ENCODE measurements at regions not wholly inside any gene's neighbourhood (a gene's known extent, or its start where the extent isn't known, plus 50 kb on each side); places are given as distances from the start of the nearest gene placed in this dataset.
"Not testable (repeated sequence)": the region's sequence is repeated elsewhere in the genome, so short reads cannot be mapped to it uniquely, and the experiment has no call there.

DNA sequence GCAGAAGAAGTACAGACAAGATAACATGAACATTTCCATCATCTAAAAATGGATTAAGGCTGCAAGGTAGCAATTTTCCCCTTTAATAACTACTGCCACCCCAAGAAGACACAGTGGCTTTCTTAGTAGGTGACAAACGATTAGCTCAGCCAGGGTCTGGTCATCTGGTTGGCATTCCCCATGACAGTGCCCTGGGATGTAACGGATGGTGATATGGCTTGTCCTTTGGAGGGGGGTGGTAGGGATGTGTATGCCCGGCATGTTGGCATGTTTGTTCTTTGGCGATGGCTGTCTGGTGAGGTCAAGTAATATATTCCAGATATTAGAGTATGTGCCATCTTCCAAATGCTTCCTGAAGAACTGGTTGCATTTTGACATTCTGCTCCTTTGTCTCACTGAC is 135.6 kb upstream of the ZNF536 start:
- no peak for DNase-seq (ENCODE audit: low spot score)

DNA sequence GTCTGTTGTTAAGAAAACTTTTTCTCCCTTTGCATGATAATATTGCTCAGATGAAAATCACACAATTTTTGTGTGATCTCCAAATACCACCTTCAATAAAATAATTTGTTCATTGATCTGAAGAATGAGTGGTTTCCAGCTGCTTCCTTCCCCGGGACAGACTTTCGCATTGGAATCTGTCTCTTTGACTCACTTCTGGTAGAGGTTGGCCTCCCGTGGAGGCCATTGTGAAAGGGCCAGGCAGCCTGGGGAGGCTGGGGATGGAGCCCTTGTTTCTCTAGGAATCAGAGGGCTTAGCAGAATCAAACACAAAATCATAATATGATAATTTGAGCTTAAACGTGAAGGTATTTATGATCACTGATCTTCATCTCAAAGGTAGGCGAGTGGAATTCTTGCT is 135.0 kb upstream of the ZNF536 start:
- DNase-seq (ENCODE audit: low spot score) = no peak

DNA sequence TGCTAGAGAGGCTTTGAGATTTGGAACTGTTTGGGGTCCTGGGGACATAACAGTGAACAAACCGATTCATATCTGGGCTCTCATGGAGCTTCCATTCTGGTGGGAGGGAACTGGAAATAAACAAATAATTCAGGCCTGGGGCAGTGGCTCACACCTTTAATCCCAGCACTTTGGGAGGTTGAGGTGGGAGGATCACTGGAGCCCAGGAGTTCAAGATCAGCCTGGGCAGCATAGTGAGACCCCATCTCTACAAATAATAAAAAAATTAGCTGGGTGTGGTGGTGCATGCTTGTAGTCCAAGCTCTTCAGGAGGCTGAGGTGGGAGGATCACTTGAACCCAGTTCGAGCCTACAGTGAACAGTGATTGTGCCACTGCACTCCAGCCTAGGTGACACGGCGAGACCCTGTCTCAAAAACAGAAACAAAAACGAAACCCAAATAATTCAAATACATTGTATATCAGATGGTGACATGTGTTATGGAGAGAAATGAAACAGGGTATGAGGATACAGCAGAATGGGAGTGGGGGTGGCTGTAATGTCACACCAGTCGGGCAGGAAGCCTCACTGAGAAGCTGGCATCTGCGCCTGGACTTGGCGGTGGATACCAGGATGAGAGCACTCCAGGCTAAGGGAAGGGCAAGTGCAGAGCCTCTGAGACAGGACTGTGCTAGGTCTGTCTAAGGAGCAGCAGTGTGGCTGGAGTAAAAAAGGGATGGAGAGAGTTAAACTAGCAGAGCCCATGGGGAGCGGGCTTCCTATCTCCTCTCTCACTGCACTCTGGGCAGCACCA is 131.1 kb upstream of the ZNF536 start:
- DNase-seq (ENCODE audit: low spot score) = no peak

DNA sequence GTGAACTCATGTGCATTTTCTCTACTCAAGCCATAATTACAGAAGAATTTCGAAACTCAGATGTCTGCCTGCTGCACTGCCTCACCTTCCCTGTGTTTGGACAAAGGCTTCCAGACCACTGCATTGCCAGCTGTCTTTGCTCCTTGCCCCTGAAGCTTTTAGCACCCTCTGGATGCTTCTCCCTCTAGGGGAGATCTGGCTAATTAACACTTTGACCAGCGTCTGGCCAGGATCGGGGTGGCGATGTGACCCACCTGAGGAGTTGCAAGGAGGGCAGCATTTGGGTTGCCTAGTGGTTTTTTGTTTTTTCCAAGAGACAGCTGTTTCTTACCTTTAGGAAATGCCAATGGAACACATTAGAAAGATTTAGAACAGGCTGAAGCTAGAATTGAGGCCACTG is 127.7 kb upstream of the ZNF536 start:
- DNase-seq (ENCODE audit: low spot score) = no peak

DNA sequence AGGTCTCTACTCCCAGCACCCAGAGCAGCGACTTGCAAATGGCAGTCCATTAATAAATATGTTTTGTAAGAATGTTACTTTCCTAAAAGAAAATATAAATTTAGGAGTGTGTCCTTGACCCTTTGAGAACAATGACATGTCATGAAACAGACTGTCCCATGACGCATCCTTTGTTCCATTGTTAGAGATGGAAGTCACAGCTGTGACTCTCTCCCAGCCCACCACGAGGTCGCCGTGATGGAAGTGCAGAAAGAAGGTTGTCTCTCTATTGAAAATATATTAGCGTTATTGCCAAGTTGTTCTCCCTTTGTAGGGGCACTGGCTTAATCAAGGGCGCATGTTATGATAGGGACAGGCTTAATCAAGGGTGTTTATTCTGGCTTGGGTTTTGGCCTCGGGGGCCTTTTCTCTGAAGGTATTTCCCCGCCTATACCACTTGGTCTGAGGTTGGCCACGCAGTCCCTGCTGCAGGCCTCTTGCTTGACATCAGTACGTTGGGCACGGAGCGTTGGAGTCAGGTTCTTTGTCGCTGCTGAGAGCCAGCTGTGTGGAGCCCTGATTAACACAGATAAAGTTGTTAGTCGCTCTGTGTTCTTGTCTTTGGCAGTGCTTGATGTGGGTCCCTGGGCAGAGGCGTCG is 126.7 kb upstream of the ZNF536 start:
- DNase-seq (ENCODE audit: low spot score) = no peak

DNA sequence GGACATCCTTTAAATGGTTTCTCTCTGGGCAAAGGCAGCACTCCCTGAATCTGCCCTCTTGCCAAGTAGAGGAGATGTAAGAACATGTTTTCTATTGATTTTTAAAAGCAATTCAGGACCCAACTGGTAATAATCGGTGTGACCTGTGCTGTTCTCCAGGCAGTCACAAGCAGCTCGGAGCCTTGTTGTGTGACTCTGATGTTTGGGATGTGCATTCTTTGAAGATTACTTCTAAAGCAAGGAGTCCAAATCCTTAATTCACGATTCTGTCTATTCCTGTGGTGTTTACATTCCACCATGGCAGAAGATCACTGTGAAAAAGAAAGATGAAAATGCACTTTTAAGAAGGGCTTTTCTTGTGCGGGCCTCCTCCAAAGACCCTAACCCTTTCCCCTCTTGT is 122.3 kb upstream of the ZNF536 start:
- no peak for DNase-seq (ENCODE audit: low spot score)

DNA sequence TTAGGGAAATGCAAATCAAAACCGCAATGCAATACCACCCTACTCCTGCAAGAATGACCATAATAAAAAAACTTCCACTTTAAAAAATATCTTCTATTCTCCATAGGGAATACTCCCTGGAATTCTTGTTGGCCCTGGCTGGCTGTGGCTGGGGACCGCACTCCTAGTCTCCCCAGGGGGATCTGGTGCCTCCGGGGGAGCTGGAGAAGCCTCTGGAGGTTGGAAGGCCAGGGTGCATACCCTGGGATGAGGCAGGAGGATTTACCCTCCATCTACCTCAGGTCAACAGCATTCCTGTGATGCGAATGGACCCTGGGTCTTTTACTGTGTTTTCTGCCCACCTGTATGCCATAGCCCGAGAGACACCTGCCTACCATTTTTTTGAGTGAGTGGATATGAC is 120.0 kb upstream of the ZNF536 start:
- DNase-seq (ENCODE audit: low spot score) = no peak

DNA sequence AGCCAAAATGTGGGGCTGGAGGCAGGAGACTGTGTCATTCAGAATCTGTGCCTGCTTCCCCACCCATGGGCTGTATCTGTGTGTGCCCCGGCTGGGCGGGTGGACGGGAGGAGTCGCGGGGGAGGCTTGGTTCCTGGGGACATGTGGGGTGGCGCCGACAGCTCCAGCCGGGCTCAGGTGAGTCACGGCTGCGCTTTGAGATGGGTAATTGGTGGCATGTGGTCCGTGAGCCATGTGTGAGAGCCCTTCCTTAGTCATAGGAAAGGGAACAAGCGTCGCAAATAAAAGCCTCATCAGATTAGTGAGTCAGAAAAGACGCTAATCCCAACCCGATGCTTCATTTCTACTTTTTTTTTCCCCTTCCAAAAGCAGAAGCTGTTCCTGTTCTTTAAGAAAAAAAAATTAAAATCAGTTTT is 118.6 kb upstream of the ZNF536 start:
- no peak for DNase-seq (ENCODE audit: low spot score)

DNA sequence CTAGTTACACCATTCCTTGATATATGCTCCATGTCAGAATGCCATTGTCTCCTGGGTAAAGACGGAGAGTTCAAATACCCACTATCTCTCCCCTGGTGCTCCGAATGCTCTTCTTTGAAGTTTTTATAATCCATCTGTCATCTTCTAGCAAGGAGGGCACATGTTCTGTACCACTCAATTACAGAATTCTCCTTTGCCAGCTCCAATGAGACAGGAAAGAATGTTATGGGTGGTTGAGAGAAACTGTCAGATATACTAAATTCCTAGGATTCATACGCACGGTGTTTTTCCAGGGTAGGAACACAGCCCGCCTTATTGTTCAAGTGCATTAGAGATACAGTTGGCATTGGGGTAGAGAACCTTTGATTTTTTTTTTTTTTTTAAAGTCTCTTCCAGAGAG is 118.0 kb upstream of the ZNF536 start:
- DNase-seq (ENCODE audit: low spot score) = no peak

DNA sequence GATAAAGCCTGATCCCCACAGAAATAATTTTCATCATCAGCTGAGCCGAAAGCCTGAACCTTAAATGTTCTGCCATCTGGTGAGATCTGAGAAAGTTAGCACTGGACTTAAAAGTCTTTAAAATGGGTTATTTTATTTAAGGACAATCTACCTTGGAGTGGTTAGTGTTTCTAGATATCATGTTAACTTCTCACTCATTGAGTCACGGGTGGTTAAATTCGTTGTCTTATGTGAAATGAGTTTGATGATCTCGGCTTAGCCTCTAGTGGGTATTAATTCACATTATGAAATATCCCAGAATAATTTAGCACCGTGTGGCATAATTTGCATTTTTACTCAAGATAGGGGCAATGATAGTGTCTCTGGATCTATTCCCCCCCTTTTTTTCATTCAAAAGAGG is 117.4 kb upstream of the ZNF536 start:
- no peak for DNase-seq (ENCODE audit: low spot score)

DNA sequence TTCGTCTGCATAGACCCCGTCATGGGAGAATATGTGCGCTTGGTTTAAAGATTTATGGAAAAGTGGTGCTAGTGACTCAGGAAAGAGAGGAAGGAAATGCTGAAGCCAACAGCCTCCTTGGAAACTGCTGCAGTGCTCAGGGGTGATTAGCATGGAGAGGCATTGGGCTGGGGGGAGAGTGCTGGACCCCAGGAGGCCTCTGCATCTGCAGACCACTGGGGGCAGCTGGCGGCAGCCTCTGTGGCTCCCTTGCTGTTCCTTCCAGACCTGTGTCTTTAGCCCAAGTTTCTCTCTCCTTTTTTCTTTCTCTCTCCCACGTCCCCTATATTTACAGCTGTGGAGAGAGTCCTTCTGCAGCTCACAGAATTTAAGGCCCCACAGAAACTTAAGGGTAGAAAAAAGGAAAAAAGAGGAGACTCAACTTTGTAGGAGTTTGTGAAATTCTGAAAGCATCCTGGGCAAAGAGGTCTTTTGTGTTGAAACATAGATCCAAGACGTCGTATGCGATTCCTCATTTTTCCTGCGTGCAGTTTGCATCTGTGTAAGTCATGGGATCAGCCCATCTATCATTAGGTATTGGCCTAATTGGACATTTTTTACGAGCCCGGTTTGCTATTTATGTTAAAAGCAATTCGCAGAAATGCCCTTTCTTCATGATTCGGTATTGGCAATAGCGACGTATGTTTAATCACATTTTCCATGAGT is 116.2 kb upstream of the ZNF536 start:
- no peak for DNase-seq (ENCODE audit: low spot score)

DNA sequence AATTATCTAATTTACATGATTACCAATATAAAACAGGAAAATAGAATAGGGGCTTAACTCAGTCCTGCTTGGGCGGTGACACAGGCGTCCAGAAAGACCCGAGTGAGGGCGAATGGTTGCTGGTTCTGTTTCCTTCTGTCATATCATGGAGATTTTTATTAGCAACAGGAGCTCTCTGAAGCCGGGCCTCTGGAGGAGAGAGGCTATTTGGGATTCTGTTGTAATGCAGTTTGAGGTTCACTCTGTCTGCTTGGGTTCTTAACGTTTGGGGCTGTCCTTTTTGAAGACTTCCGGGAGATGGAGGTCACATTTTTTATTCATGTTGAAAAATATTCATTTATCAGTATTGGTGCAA is 115.7 kb upstream of the ZNF536 start:
- no peak for DNase-seq (ENCODE audit: low spot score)

DNA sequence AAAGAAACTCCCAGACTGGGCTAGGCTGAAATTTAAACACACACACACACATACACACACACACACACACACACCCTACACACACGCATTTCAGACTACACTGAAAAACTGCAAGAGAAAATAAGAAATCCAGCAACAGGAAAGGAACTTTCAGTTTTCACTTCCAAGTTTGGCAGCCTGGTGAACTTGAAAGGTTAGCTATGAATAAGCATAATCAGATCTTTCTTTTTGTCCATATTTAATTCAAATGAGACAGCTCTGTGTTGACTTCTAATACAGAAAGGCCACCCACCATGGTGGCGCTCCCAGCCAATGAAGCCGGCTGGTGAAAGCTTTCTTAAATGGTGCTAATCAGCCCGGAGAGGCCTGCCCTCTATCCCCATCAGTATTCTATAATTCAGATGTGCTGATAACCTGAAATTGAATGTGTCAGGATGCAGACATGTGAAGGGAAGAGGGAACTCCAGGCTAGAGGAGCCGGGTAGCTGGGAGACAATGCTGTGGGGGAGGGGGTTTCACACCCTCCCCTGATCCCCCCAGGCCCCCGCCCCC is 108.3 kb upstream of the ZNF536 start:
- DNase-seq (ENCODE audit: low spot score) = no peak

DNA sequence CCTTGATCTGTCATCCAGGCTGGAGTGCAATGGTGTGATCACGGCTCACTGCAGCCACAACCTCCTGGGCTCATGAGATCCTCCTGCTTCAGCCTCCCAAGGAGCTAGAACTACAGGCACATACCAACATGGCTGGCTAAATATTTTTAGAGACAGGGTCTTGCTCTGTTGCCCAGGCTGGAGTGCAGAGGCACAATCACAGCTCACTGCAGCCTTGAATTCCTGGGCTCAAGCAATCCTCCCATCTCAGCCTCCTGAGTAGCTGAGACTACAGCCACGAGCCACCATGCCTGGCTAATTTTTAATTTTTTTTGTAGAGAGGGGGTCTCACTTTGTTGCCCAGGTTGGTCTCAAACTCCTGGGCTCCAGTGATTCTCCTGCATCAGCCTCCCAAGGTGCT is 106.3 kb upstream of the ZNF536 start:
- not testable (repeated sequence) for DNase-seq (ENCODE audit: low spot score)

DNA sequence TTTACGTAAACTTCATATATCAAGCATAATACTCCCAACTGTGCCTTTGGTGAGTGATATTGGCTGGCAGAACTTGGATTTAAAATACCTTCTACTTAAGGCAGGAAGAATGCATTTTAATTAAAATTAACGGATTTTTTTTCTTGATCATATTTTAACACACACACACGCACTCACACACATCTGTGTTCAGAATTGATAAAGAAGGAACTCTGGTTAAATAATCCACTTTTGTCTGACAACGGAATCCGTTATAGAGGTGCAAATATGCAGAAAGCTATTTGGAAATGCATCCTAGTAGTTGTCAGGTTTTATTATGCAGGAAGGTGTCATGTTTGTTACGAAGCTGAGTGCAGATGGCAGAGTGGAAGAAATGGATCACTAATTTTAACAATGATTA is 105.5 kb upstream of the ZNF536 start:
- DNase-seq (ENCODE audit: low spot score) = no peak

DNA sequence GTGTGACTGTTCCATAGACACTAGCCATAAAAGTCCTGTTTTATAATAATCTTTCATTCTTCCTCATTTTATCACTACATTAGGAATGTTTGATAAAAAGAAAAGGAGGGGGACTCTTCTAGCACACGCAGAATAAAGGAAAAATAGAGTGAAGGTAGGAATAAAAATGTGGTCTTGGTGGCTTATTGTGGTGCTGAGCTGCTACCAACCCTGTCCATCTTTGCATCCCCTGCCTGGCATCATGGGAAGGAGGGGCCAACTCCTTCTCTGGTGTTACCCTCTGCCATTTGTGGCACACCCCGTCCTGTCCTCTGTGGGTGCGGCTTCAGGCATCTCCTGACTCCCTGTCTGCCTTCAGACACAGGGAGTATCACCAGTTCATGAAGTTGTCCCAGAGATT is 104.9 kb upstream of the ZNF536 start:
- no peak for DNase-seq (ENCODE audit: low spot score)

DNA sequence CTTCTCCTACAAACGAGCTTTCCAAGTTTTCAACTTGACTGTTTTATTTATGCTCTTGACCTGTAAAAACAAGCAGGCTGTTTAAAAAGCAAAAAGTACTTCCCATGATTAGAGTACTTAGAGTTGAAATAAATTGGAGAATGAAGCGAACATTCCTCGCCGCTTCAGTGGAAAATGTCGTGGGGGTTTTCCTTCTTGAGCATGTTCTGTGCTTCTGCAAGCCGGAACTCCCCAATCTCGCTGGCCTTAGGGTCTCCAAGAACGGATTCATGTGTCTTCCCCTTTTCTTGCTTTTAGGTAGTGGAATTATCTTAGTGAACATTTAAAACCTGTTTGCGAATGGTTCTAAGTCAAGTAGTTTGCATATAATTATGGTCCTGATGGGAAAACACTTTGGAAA is 103.6 kb upstream of the ZNF536 start:
- DNase-seq (ENCODE audit: low spot score) = no peak

DNA sequence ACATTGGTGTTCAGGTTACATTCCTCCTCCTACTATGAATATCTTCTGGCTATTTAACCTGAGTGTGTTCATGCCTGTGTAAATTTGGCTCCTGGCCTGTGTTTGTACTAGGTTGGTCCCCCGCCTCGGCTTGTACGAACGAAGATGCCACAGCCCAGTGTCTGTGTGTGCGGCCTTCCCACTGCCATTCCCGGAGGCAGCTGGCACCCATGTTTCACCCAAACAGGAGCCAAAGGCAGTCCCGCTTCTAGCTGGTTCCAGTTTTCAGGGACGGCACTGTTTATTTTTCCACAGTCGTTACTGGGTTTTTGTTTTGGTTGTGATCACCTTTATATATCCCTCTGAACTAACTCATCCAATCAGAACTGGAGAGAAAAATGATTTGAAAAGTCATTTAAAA is 102.5 kb upstream of the ZNF536 start:
- DNase-seq (ENCODE audit: low spot score) = no peak

DNA sequence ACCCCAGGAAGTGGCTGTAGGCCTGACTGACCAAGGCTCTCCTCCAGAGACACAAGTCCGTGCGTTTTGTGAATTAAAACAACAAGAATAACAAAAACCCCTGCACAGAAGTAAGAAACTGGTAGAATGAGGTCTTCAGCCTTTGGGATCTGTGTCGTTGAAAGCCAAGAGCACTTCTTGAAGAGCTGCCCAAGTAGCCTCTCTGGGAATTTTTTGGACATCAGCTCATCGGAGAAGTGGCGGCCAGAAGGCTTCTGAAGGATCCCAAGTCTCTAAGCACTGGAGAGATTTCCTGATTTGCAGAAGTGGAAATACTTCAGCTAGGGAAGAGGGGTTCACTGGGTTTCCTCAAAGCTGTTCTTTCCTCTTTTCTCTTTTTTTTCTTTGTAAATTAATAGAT is 100.4 kb upstream of the ZNF536 start:
- DNase-seq (ENCODE audit: low spot score) = no peak

DNA sequence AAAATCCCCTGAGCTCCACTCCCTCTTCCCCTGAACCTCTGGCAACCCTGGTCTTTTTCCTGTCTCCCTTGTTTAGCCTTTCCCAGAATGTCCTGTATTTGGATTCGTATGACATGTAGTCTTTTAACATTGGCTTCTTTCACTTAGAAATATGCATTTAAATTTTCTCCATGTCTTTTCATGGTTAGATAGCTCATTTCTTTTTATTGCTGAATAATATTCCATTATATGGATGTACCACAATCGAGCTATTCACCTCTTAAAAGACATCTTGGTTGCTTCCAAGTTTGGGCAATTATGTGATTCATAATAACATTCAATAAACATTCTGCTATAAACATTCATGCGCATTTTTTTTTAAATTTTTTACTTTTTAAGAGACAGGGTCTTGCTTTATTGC is 99.6 kb upstream of the ZNF536 start:
- DNase-seq (ENCODE audit: low spot score) = no peak

DNA sequence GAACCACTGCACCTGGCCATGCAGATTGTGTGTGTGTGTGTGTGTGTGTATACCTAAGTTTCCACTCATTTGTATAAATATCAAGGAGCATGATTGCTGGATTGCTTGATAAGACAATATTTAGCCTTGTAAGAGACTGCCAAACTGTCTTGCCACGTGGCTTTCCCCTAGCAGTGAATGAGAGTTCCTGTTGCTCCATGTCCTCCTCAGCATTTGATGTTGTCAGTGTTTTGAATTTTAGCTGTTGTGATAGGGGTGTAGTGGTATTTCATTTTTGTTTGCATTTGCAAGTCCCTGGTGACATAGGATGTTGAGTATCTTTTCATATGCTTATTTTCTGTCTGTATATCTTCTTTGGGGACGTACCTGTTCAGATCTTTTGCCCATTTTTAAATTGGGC is 99.0 kb upstream of the ZNF536 start:
- DNase-seq (ENCODE audit: low spot score) = no peak

DNA sequence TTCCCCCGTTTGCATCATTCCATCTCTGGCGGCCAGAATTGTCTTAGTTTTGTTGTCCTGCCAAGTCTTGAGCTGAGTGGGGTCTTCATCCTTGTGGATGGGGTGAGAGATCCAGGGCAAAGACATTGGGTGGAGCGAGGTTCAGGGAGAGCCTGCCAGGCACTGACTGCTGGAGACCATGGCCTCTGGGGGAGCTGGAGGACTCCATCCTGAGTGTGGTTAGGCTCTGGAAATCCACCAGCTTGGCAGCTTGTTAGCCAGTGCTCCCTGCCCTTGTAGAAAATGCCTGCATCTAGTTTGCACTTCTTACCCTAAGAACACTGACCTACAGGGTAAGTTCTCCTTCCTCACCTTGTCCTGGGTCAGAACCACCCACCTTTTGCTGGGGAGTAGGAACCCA is 97.2 kb upstream of the ZNF536 start:
- DNase-seq (ENCODE audit: low spot score) = no peak
